ENCODE measurements at regions not wholly inside any gene's neighbourhood (a gene's known extent, or its start where the extent isn't known, plus 50 kb on each side); places are given as distances from the start of the nearest gene placed in this dataset.

DNA sequence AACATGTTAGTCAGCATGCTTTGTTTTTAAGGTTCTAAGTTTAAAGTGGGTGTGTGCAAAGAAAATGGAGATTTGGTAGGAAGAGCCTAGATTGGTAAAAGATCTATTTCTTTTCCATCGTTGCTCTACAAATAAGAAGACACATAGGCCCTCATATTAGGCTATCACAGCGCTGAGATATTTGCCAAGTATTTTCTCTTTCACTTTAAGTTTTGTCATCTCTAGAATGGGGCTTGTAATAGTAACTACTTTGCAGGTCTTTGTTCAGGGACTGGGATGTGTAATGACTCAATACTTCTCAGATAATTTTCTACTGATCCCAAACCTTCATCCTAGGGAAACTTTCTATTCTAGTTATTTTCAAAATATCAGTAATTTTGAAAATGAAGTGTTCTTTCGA, 917.7 kb upstream of the SLC10A2 start (continued):
- TF ChIP-seq RAD21 (IDR thresholded peaks at IDR 0.05 in 1 of 2, conservative IDR thresholded peaks at IDR 0.05 in 1 of 2; ENCODE audit: low read depth in 2 of 2, low read length in 2 of 2), result no peak
- TF ChIP-seq KDM1A (IDR thresholded peaks at IDR 0.05; ENCODE audit: borderline replicate concordance, low read length), result no peak
- TF ChIP-seq, protein P1, sequence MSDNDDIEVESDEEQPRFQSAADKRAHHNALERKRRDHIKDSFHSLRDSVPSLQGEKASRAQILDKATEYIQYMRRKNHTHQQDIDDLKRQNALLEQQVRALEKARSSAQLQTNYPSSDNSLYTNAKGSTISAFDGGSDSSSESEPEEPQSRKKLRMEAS (IDR thresholded peaks at IDR 0.05), result no peak
